GM21529 (cell line): ENCODE measurements at regions not wholly inside any gene's neighbourhood (a gene's known extent, or its start where the extent isn't known, plus 50 kb on each side); places are given as distances from the start of the nearest gene placed in this dataset.
"Not testable (repeated sequence)": the region's sequence is repeated elsewhere in the genome, so short reads cannot be mapped to it uniquely, and the experiment has no call there.

Source experiments
- ATAC-seq: cut with Tn5 transposase; IDR thresholded peaks from one replicate; pipeline ENCODE4 v1.9.1; 2021; ENCODE audit not compliant: unreplicated experiment

- no peak for ATAC-seq
These were observed 150.6 kb upstream of the HMGA2 start for GRCh38 chr12:65673732-65674131.

- no peak for ATAC-seq
These were observed 149.1 kb upstream of the HMGA2 start for GRCh38 chr12:65675141-65675621.

GRCh38 chr12:65678172-65678571, 146.1 kb upstream of the HMGA2 start:
- not testable (repeated sequence) for ATAC-seq

GRCh38 chr12:65681226-65681625, 143.1 kb upstream of the HMGA2 start:
- ATAC-seq = no peak

GRCh38 chr12:65682112-65682511, 142.2 kb upstream of the HMGA2 start:
- ATAC-seq = no peak

GRCh38 chr12:65684906-65685305, 139.4 kb upstream of the HMGA2 start:
- no peak for ATAC-seq

GRCh38 chr12:65685514-65685913, 138.8 kb upstream of the HMGA2 start:
- ATAC-seq = no peak

GRCh38 chr12:65689508-65689907, 134.8 kb upstream of the HMGA2 start:
- ATAC-seq = no peak

- no peak for ATAC-seq
These were observed 133.8 kb upstream of the HMGA2 start for GRCh38 chr12:65690477-65690876.

- no peak for ATAC-seq
These were observed 130.2 kb upstream of the HMGA2 start for GRCh38 chr12:65694130-65694529.

GRCh38 chr12:65695113-65695865, 129.0 kb upstream of the HMGA2 start:
- ATAC-seq = no peak

GRCh38 chr12:65696227-65696626, 128.1 kb upstream of the HMGA2 start:
- no peak for ATAC-seq

GRCh38 chr12:65699251-65699650, 125.0 kb upstream of the HMGA2 start:
- no peak for ATAC-seq

GRCh38 chr12:65703176-65703575, 121.1 kb upstream of the HMGA2 start:
- ATAC-seq = no peak

GRCh38 chr12:65705380-65705876, 118.9 kb upstream of the HMGA2 start:
- no peak for ATAC-seq

- no peak for ATAC-seq
These were observed 117.2 kb upstream of the HMGA2 start for GRCh38 chr12:65707051-65707450.

GRCh38 chr12:65712260-65713004, 111.9 kb upstream of the HMGA2 start:
- ATAC-seq = no peak

GRCh38 chr12:65715961-65716360, 108.3 kb upstream of the HMGA2 start:
- no peak for ATAC-seq

GRCh38 chr12:65720136-65721130, 103.8 kb upstream of the HMGA2 start:
- ATAC-seq = no peak

- no peak for ATAC-seq
These were observed 102.6 kb upstream of the HMGA2 start for GRCh38 chr12:65721541-65722190.
